ENCODE measurements at regions not wholly inside any gene's neighbourhood (a gene's known extent, or its start where the extent isn't known, plus 50 kb on each side); places are given as distances from the start of the nearest gene placed in this dataset.

- intact Hi-C loops (cut with micrococcal nuclease): no loop called here
- H3K36me3 Mint-ChIP-seq (ENCODE audit: low read depth): no peaks in the 10 kb centered on the region
These were observed 317.0 kb downstream of the GLRX3 start for GRCh38 chr10:130453036-130453720.

DNA sequence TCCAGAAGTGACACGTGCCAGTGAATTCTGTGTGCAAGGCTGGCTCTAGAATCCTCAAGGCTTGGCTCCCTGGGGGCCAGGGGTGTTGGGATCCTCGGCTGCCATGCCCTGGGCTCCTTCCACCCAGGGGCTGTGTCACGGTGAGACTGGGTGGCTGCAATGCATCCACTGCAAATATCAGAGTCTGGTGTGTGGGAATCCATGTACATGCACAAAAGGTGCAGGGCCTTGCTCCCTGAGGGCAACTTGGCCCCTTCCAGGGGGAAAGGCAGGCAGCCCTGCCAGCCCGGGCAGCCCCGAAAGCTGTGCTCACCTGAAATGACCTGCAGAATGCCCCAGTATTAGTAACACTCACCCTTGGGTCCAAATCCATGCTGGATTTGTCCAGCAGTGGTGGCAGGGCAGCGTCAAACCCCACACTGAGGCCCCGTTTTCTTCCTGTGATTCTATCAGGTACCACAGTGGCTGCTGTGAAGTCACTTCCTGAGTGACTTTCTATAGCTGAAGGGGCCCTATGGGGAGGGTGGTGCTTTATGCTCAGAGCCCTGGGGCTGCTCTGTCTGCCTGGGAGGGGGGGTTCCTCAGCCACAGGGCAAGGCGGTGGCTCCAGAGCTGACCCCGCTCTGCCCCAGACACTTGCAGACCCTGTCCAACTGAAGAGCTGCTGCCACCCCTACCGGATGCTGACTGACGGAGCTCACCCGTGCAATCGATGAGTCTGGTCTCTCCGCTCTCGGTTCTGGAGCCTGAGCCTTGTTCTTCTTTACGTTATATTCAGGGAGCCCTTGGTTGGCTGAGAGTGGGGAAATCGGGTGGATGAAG, 317.7 kb downstream of the GLRX3 start:
- Mint-ChIP-seq H3K27ac (no peak overlapping the region), H3K4me3 (no peak overlapping the region), H3K27me3 (peaks cover 3% of the 10 kb centered on the region), H3K4me1 (ENCODE audit: low read depth) (no peaks in the 10 kb centered on the region), H3K36me3 (ENCODE audit: low read depth) (no peaks in the 10 kb centered on the region), H3K9me3 (no peaks in the 10 kb centered on the region)
- POLR2A ChIA-PET: no interaction called here
- DNase-seq (no peak), ATAC-seq (no peak)
- TF ChIP-seq, protein P1, sequence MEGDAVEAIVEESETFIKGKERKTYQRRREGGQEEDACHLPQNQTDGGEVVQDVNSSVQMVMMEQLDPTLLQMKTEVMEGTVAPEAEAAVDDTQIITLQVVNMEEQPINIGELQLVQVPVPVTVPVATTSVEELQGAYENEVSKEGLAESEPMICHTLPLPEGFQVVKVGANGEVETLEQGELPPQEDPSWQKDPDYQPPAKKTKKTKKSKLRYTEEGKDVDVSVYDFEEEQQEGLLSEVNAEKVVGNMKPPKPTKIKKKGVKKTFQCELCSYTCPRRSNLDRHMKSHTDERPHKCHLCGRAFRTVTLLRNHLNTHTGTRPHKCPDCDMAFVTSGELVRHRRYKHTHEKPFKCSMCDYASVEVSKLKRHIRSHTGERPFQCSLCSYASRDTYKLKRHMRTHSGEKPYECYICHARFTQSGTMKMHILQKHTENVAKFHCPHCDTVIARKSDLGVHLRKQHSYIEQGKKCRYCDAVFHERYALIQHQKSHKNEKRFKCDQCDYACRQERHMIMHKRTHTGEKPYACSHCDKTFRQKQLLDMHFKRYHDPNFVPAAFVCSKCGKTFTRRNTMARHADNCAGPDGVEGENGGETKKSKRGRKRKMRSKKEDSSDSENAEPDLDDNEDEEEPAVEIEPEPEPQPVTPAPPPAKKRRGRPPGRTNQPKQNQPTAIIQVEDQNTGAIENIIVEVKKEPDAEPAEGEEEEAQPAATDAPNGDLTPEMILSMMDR (IDR thresholded peaks at IDR 0.05): no peak
- CTCF ChIA-PET: no interaction called here
- intact Hi-C loops (cut with micrococcal nuclease): no loop called here

More at GRCh38 chr10:130453036-130453720, 317.0 kb downstream of the GLRX3 start:
- no peak overlapping the region for H3K27ac Mint-ChIP-seq
- no peaks in the 10 kb centered on the region for H3K4me1 Mint-ChIP-seq (ENCODE audit: low read depth)
- H3K9me3 Mint-ChIP-seq: no peaks in the 10 kb centered on the region
- ChIA-PET CTCF (no interaction called here), POLR2A (no interaction called here)
- no peak overlapping the region for H3K4me3 Mint-ChIP-seq
- no peak for DNase-seq
- peaks cover 6% of the 10 kb centered on the region for H3K27me3 Mint-ChIP-seq
- TF ChIP-seq, protein P1 (IDR thresholded peaks at IDR 0.05): no peak
- ATAC-seq: no peak

GRCh38 chr10:130454543-130455000, 318.4 kb downstream of the GLRX3 start:
- H3K9me3 Mint-ChIP-seq: no peaks in the 10 kb centered on the region
- intact Hi-C loops (cut with micrococcal nuclease): no loop called here
- H3K27ac Mint-ChIP-seq: no peak overlapping the region
- TF ChIP-seq, protein P1 (IDR thresholded peaks at IDR 0.05): no peak
- H3K4me3 Mint-ChIP-seq: no peak overlapping the region
- H3K27me3 Mint-ChIP-seq: peaks cover 3% of the 10 kb centered on the region
- H3K4me1 Mint-ChIP-seq (ENCODE audit: low read depth): no peaks in the 10 kb centered on the region
- CTCF ChIA-PET: no interaction called here
- ATAC-seq (no peak), DNase-seq (no peak)
- POLR2A ChIA-PET: no interaction called here
- no peaks in the 10 kb centered on the region for H3K36me3 Mint-ChIP-seq (ENCODE audit: low read depth)

DNA sequence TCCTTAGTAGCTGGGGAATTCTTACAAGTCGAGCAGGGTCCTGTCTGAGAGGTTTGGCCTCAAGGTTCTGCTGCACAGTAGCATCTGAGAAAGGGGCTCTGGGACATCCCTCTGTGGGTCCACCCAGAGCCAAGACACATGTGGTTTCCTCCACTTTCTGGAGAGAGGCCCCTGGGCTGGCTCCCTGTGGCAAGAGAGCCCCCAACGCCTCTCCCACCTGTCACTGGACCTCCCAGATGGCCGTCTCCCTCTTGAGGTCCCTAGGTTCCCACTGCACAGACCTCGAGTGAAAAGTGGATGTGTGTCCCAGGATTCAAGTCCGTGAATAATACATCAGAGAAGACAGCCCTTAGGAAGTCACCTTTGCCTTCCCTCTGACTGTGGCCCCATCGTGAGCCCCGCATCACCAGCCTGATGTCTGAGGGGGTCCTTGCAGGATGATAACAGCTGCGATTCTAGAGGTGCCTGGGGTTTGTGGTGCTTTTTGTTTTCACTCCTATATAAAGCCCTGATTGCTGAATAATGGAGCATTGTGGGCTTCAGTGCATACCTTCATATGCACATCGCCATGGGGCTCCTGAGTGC, 319.0 kb downstream of the GLRX3 start:
- Mint-ChIP-seq H3K4me3 (no peak overlapping the region), H3K4me1 (ENCODE audit: low read depth) (no peaks in the 10 kb centered on the region), H3K36me3 (ENCODE audit: low read depth) (no peaks in the 10 kb centered on the region), H3K9me3 (no peaks in the 10 kb centered on the region), H3K27me3 (peaks cover 3% of the 10 kb centered on the region), H3K27ac (no peak overlapping the region)
- ATAC-seq (no peak), DNase-seq (no peak)
- intact Hi-C loops (cut with micrococcal nuclease): no loop called here
- TF ChIP-seq, protein P1 (IDR thresholded peaks at IDR 0.05): no peak
- CTCF ChIA-PET: no interaction called here
- POLR2A ChIA-PET: no interaction called here

DNA sequence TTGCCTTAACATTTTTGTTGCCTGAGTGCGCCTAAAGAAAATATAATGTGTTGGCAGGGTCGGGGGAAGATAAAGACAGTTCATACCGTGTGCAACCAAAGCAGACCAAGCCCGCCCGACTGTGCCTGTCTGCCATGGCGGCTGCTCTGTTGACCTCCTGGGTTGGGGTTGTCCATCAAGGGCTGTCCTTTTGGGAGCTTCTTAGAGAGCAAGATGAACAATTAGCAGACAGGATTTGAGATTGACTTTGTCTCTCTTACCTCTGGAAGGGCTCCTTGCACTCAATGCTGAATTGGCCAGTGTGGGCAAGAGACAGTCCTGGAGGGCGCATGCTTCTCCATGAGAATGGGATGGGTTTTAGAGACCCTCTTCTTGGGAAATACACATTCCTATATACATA, 319.6 kb downstream of the GLRX3 start:
- POLR2A ChIA-PET: no interaction called here
- DNase-seq (no peak), ATAC-seq (no peak)
- TF ChIP-seq, protein P1 (IDR thresholded peaks at IDR 0.05): no peak
- no peaks in the 10 kb centered on the region for H3K36me3 Mint-ChIP-seq (ENCODE audit: low read depth)
- no peaks in the 10 kb centered on the region for H3K9me3 Mint-ChIP-seq
- H3K27ac Mint-ChIP-seq: no peak overlapping the region
- intact Hi-C loops (cut with micrococcal nuclease): no loop called here
- CTCF ChIA-PET: no interaction called here
- no peaks in the 10 kb centered on the region for H3K4me1 Mint-ChIP-seq (ENCODE audit: low read depth)
- peaks cover 3% of the 10 kb centered on the region for H3K27me3 Mint-ChIP-seq
- no peak overlapping the region for H3K4me3 Mint-ChIP-seq

Data from activated CD8-positive, alpha-beta T cell treated with anti-CD3 and anti-CD28 coated beads for 36 hours (primary cell).